ENCODE measurements at regions not wholly inside any gene's neighbourhood (a gene's known extent, or its start where the extent isn't known, plus 50 kb on each side); places are given as distances from the start of the nearest gene placed in this dataset.

DNA sequence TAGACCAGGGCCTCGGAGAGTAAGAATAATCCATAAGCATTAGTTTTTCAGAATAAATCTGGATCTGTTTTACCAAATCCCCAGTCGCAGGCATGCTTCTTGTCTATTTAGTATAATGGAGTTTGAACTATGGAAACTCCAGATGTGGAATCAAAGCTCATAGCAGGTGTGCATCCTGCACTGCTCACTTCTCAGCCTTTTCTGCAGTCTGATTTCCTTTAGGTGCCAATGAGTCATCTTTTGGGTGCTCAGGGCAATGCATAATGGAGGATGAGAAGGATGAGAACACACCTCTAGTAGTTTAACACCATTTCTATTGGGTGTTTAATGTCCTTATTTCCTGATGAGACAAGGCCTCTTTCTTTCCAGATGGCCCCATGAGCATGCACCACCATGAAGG, 961.2 kb downstream of the TMEM121 start:
- DNase-seq (ENCODE audit: low read depth) = no peak
- H3K4me3 ChIP-seq (ENCODE audit: low read length) = no peak overlapping the region
- no peak for TF ChIP-seq CTCF (conservative IDR thresholded peaks at IDR 0.05; ENCODE audit: low read length)

DNA sequence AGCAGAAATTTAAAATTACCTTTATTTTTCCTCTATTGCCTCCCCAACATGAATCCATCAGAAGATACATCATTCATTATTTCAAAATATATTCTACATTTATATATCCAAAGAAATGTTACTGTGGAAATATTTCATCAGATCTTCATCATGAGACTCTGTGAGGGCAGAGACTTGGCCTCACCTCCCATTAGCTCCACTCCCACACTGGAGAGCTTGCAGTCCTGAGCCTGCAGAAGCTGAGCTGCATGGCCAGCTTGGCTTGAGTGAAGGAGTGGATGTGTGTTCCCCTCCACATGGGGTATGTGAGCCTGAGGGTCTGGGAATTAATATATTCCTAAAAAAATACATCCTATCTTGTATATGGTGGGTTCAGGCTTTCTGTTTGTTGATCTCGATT, 961.9 kb downstream of the TMEM121 start:
- TF ChIP-seq CTCF (conservative IDR thresholded peaks at IDR 0.05; ENCODE audit: low read length) = no peak
- H3K4me3 ChIP-seq (ENCODE audit: low read length) = no peak overlapping the region
- DNase-seq (ENCODE audit: low read depth) = no peak

- no peak for DNase-seq (ENCODE audit: low read depth)
- TF ChIP-seq CTCF (conservative IDR thresholded peaks at IDR 0.05; ENCODE audit: low read length) = no peak
Measured at GRCh38 chr14:106489112-106489881, 962.9 kb downstream of the TMEM121 start.

GRCh38 chr14:106490442-106490841, 964.1 kb downstream of the TMEM121 start:
- no peak for TF ChIP-seq CTCF (conservative IDR thresholded peaks at IDR 0.05; ENCODE audit: low read length)
- DNase-seq (ENCODE audit: low read depth) = no peak

More at GRCh38 chr14:106489112-106489881, 962.9 kb downstream of the TMEM121 start:
- H3K4me3 ChIP-seq (ENCODE audit: low read length) = no peak overlapping the region

DNA sequence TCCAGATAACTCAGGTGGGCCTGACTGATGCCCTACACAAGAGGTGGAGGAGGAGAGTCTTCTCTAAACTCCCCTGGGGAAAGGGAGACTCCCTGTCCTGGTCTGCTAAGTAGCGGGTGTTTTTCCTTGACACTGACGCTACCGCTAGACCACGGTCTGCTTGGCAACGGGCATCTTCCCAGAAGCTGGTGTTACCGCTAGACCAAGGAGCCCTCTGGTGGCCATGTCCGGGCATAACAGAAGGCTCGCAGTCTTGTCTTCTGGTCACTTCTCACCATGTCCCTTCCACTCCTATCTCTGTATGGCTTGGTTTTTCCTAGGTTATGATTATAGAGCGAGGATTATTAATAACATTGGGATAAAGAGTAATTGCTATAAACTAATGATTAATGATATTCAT, 965.5 kb downstream of the TMEM121 start:
- TF ChIP-seq CTCF (conservative IDR thresholded peaks at IDR 0.05; ENCODE audit: low read length) = 0 out of 2 replicates have a peak, but pooled peaks have one; percentile 6
- no peak for DNase-seq (ENCODE audit: low read depth)
- no peak overlapping the region for H3K4me3 ChIP-seq (ENCODE audit: low read length)

More at GRCh38 chr14:106490442-106490841, 964.1 kb downstream of the TMEM121 start:
- no peak overlapping the region for H3K4me3 ChIP-seq (ENCODE audit: low read length)

DNA sequence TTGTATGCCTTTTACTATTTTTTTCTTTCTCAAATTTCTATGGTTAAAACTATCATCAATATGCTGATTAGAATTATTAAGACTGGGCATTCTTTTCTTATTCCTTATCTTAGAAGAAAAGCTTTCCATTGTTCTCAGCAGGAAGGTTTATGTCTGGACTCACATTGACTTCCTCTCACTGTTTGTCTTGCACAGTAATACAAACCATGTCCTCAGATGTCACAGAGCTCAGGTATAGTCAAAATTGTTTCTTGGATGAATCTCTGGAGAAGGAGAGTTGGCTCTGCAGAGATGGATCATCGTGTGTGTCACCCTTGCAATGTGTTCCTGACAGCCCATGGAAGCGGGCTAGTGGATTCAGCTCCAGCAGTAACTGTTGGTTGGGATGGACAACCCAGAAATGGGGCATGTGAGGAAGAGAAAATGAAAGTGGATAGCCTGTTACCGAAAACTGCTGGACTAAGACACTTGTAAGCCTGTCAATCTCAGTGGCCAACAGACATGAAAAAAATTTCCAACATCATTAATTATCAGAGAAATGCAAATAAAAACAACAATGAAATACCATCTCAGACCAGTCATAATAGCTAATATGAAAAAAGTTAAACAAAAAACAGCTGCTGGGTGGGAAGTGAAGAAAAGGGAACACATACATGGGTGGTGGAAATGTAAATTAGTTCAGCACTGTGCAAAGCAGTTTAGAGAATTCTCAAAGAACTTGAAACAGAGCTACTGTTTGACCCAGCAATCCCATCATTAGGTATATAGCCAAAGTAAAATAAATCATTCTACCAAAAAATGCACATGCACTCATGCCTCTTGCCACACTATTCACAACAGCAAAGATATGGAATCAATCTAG, 967.8 kb downstream of the TMEM121 start:
- H3K4me3 ChIP-seq (ENCODE audit: low read length) = no peak overlapping the region
- no peak for DNase-seq (ENCODE audit: low read depth)
- no peak for TF ChIP-seq CTCF (conservative IDR thresholded peaks at IDR 0.05; ENCODE audit: low read length)
